T follicular helper cell (primary cell): ENCODE measurements at regions not wholly inside any gene's neighbourhood (a gene's known extent, or its start where the extent isn't known, plus 50 kb on each side); places are given as distances from the start of the nearest gene placed in this dataset.
A peak's percentile ranks its signal among the peaks of the same experiment; 100 is the strongest.
"Not testable (repeated sequence)": the region's sequence is repeated elsewhere in the genome, so short reads cannot be mapped to it uniquely, and the experiment has no call there.

Experiments
- DNase-seq: peaks from one replicate; pipeline ENCODE4 v3.0.0-alpha.2; 2020; ENCODE audit warnings: low read depth

- no peak for DNase-seq
These were observed 102.8 kb upstream of the SEC14L1 start for GRCh38 chr17:77037943-77038342.

GRCh38 chr17:77038884-77039555 lies 101.7 kb upstream of the SEC14L1 start:
- no peak for DNase-seq

DNA sequence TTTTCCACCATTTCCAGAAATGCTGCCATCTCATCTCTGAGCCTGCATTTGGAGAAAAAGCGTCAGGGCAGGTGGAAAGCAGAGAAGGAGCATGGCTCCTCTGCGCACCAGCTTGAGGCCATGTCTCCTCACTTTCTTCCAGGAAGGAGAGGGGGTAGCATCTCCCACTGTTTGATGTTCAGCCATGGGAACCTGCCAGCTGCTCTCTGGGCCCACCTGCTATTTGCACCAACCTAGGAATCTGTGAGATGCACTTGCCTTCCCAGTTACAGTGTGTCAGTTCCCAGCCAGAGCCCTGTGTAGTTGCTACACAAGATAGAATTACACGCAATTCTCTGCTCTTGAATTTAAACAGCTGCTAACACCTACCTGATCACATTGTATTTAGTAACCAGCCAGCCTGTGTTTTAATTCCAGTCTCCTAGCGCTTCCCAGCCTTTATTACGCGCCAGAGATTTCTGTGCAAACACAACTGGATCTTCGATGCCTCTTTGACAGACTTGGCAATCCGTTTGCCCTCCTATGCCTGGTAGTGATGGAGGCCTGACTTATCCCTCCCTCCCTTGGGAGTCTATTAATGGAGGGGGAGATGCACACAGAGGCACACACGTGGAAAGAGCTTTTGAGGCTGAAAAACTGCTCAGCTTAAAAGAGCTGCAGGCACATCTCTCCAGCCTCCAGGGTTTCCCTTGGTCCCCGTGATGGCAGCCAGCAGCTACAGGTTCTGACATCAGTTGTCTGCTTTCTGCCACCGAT lies 98.1 kb upstream of the SEC14L1 start:
- DNase-seq: no peak

DNA sequence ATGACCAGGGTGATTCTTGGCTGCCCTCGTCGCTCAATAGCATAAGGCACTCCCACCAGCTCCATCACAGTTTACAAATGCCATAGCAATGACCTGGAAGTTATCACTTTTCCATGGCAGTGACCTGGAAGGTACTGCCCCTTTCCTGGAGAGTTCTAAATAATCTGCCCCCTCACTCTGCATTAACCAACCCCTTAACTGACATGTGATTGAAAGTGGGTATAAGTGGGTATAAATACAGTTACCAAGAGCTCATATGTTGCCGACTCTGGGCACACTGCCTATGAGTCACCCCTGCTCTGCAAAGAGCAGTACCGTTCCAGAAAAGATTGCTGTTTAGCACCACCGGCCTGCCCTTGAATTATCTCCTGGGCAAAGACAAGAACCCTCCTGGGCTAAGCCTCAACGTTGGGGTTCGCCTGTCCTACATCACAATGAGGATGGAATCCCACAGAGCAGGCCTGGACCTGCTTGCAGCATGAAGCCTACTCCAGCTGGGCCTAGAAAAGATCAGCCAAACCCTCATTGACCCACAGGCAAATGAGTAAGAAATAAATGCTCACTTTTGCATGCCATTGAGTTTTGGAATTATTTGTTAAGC lies 95.2 kb upstream of the SEC14L1 start:
- no peak for DNase-seq

- no peak for DNase-seq
These were observed 91.3 kb upstream of the SEC14L1 start for GRCh38 chr17:77049440-77049839.

GRCh38 chr17:77050901-77051300 lies 89.9 kb upstream of the SEC14L1 start:
- DNase-seq: not testable (repeated sequence)

- DNase-seq: no peak
These were observed 85.8 kb upstream of the SEC14L1 start for GRCh38 chr17:77054936-77055335.

- no peak for DNase-seq
These were observed 85.3 kb upstream of the SEC14L1 start for GRCh38 chr17:77055453-77055852.

- DNase-seq: no peak
These were observed 82.8 kb upstream of the SEC14L1 start for GRCh38 chr17:77058016-77058415.

DNA sequence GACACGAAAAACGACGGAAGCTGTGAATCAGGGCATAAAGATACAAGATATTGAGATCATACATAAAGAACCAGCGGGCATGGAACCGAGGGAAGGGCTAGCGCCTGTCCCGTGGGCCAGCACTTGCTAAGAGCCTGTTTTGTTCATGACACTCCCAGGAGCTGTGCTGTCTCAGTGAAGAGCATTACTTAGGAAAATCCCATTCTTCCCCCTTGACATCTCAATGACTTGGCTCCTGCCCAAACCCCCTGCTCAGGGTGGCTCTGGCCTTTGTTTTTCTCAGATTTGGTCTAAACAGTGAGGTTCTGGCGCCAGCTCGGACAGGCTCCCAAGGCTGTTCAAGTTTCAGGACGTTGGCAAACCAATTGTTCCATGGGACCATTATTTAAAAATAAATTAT lies 79.1 kb upstream of the SEC14L1 start:
- no peak for DNase-seq

- DNase-seq: no peak
These were observed 76.2 kb upstream of the SEC14L1 start for GRCh38 chr17:77064598-77064997.

- no peak for DNase-seq
These were observed 74.6 kb upstream of the SEC14L1 start for GRCh38 chr17:77066165-77066564.

GRCh38 chr17:77066726-77067409 lies 73.9 kb upstream of the SEC14L1 start:
- DNase-seq: peak; percentile 42

DNA sequence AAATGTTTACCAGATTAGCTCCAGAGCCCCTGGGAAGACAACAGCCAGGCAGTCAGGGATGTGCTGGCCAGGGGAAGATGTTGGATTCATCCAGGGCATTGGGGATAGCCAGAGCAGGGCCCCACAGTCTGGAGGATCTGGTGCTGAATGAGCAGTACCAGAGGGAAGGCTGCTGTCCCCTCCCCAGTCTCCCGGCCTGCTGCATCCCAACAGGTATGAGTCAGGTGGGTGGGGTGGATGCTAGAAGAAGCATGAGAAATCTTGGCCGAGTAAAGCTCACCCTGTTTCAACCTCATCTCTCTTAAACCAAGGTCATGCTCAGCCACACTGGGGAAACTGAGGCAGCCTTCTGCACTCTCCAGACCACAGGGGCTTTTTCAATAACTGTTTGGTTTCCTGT lies 71.9 kb upstream of the SEC14L1 start:
- DNase-seq: no peak

- no peak for DNase-seq
These were observed 69.9 kb upstream of the SEC14L1 start for GRCh38 chr17:77070888-77071279.

- no peak for DNase-seq
These were observed 68.8 kb upstream of the SEC14L1 start for GRCh38 chr17:77071925-77072490.

GRCh38 chr17:77072670-77073069 lies 68.1 kb upstream of the SEC14L1 start:
- no peak for DNase-seq

GRCh38 chr17:77074681-77075080 lies 66.1 kb upstream of the SEC14L1 start:
- no peak for DNase-seq

DNA sequence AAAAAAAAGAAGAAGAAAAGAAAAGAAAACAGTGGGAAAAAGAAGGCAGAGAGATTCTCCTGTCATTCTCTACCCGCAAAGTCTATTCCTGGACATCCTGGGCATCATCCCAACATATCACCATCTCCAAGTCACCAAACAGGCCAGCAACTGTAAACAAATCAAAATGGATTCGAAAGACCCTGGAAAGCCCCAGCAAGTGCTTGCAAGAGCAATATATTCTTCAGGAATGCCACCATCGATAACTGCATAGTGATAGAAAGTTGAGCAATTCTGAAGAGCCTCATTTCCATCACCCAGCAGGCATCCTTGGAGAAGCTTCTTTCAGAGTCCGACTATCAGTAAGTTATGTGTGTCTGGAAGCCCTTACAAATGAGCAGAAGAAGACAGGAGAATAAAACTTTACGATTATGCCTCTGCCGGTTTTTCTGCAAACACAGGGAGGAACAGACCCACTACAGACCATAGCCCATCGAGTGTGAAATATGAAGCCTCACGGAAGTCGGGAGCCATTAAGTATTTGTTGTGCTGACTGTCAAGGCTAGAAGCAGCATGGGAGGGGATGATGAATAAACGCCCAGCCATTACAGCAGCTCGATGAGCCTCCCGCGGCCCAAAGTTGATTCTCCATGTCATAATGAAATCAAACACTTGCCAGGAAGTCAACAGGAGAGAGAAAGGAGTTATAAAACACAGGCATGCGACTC lies 64.5 kb upstream of the SEC14L1 start:
- DNase-seq: no peak

DNA sequence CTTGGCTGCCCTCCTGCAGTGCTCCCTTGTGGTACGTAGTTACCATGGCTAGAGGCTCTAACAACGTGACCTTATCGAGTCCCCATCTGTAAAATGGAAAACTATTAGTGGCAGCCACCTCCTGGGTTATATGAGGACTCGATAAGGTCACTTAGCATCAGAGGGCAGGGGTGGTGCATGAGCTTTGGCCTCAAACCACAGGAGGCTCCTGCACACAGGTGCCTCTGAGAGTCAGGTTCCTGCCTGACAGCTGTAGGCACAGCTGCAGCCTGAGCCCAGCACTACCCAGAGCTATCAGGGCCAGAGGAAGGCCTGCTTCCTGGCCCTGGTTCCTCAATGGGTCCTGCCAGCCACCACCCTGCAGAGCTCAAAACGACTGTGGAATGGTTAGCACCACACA lies 57.2 kb upstream of the SEC14L1 start:
- DNase-seq: no peak

DNA sequence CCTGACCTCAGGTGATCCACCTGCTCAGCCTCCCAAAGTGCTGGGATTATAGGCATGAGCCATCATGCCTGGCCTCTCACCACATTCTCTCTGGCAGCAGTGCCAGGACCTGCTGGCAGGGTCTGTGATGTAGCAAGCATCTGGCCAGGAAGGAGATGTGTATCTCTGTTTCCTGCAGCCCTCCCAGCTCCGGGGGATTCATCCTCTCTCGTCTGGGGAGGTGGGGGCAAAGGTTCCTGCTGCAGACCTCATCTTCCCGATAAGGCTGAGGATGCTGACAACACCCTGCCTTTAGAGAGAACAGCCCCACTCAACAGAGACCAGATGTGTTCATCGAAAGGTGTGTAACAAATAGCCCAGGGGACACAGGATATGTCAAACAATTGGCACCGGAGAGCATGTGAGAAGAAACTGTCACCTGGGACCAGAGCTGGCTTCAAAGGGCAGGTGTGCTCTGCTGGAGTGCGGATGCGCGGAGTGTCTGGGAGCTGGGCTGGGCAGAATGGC lies 54.8 kb upstream of the SEC14L1 start:
- no peak for DNase-seq
